OCI-LY7 (cell line): ENCODE measurements at regions not wholly inside any gene's neighbourhood (a gene's known extent, or its start where the extent isn't known, plus 50 kb on each side); places are given as distances from the start of the nearest gene placed in this dataset.

Experiments used
- CTCF ChIP-seq: fragments of 200-600 bp; sonication (generic); conservative IDR thresholded peaks from 2 replicates; pipeline ENCODE4 v1.5.1; 2014; ENCODE audit warnings: mild to moderate bottlenecking, antibody characterized with exemption, low read length, moderate library complexity, mixed read lengths
- EZH2phosphoT487 ChIP-seq: fragments of 200-600 bp; sonication (generic); IDR thresholded peaks from 2 replicates; pipeline ENCODE4 v1.6.1; 2018; ENCODE audit warnings: low read depth, borderline replicate concordance, mild to moderate bottlenecking, mixed run types, antibody characterized with exemption, low read length, moderate library complexity, mixed read lengths

- TF ChIP-seq EZH2phosphoT487 (no peak), CTCF (no peak)
These were observed 141.6 kb upstream of the SLC24A3 start for GRCh38 chr20:19070681-19071445.
